ENCODE measurements at regions not wholly inside any gene's neighbourhood (a gene's known extent, or its start where the extent isn't known, plus 50 kb on each side); places are given as distances from the start of the nearest gene placed in this dataset.

DNA sequence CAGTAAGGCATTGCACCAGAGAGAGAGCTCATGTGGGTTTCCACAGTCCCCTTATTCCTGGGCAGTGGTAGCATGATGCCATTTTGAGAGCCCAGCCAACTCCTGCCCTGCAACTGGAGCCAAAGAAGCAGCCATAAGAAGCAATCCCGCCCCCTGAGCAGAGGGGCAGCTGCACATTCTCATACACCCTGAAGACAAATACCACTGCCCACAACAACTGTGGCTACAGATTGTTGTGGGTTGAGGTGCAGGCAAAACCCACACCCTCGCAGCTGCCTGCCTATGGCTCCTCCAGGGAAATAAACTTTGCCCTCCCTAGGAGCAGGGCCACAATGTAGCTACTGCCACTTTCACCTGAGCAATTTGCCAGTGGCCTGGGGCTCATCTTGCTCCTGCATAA lies 219.4 kb upstream of the NRXN1 start:
- ATAC-seq, result no peak
- TF ChIP-seq JUN (IDR thresholded peaks at IDR 0.05) (no peak), SREBF2 (IDR thresholded peaks at IDR 0.05) (no peak), FOSL2 (IDR thresholded peaks at IDR 0.05) (no peak), FOSL2 (CRISPR knock-in tag; IDR thresholded peaks at IDR 0.05) (no peak), NR3C1 (IDR thresholded peaks at IDR 0.05) (no peak), ZC3H11A (IDR thresholded peaks at IDR 0.05) (no peak), CBX2 (IDR thresholded peaks at IDR 0.05; ENCODE audit: borderline replicate concordance, low read depth) (no peak)
- TF ChIP-seq, protein P1, sequence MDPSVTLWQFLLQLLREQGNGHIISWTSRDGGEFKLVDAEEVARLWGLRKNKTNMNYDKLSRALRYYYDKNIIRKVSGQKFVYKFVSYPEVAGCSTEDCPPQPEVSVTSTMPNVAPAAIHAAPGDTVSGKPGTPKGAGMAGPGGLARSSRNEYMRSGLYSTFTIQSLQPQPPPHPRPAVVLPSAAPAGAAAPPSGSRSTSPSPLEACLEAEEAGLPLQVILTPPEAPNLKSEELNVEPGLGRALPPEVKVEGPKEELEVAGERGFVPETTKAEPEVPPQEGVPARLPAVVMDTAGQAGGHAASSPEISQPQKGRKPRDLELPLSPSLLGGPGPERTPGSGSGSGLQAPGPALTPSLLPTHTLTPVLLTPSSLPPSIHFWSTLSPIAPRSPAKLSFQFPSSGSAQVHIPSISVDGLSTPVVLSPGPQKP (IDR thresholded peaks at IDR 0.05; ENCODE audit: low read depth, low read length), result no peak
- Histone ChIP-seq H3K27ac (no peak overlapping the region), H3K9me3 (peaks cover 13% of the 10 kb centered on the region; the same call in 2 of the 3 replicates), H3K4me2 (no peak overlapping the region), H3K4me1 (no peaks in the 10 kb centered on the region), H3K4me3 (no peak overlapping the region)
- WGBS (ENCODE audit: missing lambda C conversion rate), result 0% methylated on average over 2 of the region's 2 CpGs
- CTCF ChIA-PET, result no interaction called here
- no peak for FAIRE-seq
- DNase-seq (ENCODE audit: low read depth in 1 of 2, low spot score in 1 of 2), result no peak
- POLR2A ChIA-PET, result no interaction called here

DNA sequence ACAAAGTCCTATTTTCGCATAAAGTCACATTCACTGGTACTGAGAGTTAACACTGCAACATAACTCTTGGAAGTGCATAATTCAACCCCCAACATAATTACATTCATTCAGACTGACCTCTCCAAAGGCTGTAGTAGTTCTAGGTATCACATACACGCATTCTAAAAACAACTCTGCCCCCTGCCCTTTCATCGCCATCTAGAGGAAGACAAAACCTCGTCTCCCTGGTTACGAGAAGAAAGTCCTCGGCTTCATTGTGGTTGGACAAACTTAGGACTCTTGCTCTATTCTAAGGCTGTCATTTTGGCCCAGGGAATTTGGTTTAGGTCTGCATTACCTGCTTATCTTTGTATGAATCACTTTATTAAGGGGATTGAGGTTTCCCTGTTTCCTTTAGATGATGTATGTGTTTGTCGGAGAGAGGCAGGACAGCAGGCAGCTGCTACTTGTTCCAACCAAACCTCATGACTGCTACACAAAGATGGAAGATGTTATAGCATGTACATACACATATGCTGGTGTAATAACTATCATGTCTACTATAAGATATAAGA lies 215.4 kb upstream of the NRXN1 start:
- Histone ChIP-seq H3K4me2 (no peak overlapping the region), H3K4me1 (no peaks in the 10 kb centered on the region), H3K4me3 (no peak overlapping the region), H3K9me3 (peaks cover 9% of the 10 kb centered on the region; the same call in 2 of the 3 replicates), H3K27ac (no peak overlapping the region)
- FAIRE-seq, result no peak
- TF ChIP-seq CEBPB (IDR thresholded peaks at IDR 0.05) (no peak), POLR2AphosphoS2 (conservative IDR thresholded peaks at IDR 0.05; ENCODE audit: low read length) (no peak), RNF2 (IDR thresholded peaks at IDR 0.05; ENCODE audit: borderline replicate concordance, low read depth) (no peak), HOXA7 (CRISPR knock-in tag; IDR thresholded peaks at IDR 0.05) (no peak), HOXB13 (CRISPR knock-in tag; IDR thresholded peaks at IDR 0.05; ENCODE audit: low read depth) (no peak), POLR2A (IDR thresholded peaks at IDR 0.05; ENCODE audit: low read length) (no peak), RAD21 (conservative IDR thresholded peaks at IDR 0.05 in 1 of 2, IDR thresholded peaks at IDR 0.05 in 1 of 2) (no peak), TFCP2L1 (CRISPR knock-in tag; IDR thresholded peaks at IDR 0.05) (no peak), PHF8 (IDR thresholded peaks at IDR 0.05; ENCODE audit: borderline replicate concordance, low read depth) (no peak), MAFK (IDR thresholded peaks at IDR 0.05; ENCODE audit: partially characterized antibody) (no peak), EHF (CRISPR knock-in tag; IDR thresholded peaks at IDR 0.05) (no peak), FOXS1 (CRISPR knock-in tag; IDR thresholded peaks at IDR 0.05) (no peak)
- TF ChIP-seq, protein P2, sequence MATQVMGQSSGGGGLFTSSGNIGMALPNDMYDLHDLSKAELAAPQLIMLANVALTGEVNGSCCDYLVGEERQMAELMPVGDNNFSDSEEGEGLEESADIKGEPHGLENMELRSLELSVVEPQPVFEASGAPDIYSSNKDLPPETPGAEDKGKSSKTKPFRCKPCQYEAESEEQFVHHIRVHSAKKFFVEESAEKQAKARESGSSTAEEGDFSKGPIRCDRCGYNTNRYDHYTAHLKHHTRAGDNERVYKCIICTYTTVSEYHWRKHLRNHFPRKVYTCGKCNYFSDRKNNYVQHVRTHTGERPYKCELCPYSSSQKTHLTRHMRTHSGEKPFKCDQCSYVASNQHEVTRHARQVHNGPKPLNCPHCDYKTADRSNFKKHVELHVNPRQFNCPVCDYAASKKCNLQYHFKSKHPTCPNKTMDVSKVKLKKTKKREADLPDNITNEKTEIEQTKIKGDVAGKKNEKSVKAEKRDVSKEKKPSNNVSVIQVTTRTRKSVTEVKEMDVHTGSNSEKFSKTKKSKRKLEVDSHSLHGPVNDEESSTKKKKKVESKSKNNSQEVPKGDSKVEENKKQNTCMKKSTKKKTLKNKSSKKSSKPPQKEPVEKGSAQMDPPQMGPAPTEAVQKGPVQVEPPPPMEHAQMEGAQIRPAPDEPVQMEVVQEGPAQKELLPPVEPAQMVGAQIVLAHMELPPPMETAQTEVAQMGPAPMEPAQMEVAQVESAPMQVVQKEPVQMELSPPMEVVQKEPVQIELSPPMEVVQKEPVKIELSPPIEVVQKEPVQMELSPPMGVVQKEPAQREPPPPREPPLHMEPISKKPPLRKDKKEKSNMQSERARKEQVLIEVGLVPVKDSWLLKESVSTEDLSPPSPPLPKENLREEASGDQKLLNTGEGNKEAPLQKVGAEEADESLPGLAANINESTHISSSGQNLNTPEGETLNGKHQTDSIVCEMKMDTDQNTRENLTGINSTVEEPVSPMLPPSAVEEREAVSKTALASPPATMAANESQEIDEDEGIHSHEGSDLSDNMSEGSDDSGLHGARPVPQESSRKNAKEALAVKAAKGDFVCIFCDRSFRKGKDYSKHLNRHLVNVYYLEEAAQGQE (IDR thresholded peaks at IDR 0.05), result no peak
- no peak for DNase-seq (ENCODE audit: low read depth in 1 of 2, low spot score in 1 of 2)
- no peak for ATAC-seq
- ChIA-PET POLR2A (no interaction called here), CTCF (no interaction called here)
- WGBS (ENCODE audit: missing lambda C conversion rate), result 28% methylated on average over 7 of the region's 7 CpGs

Data from A549 (cell line).